H1 (cell line): ENCODE measurements at regions not wholly inside any gene's neighbourhood (a gene's known extent, or its start where the extent isn't known, plus 50 kb on each side); places are given as distances from the start of the nearest gene placed in this dataset.

ENCODE experiments used
- CTCF ChIA-PET: fragments of 300-600 bp; sonication (Branson Sonifier 250); formaldehyde crosslinking; loops from one replicate; lab custom pipeline; 2021; ENCODE audit not compliant: partially characterized antibody; lab: Charles Lee
- POLR2A ChIA-PET: fragments of 300-600 bp; sonication (Branson Sonifier 250); formaldehyde crosslinking; loops from one replicate; lab custom pipeline; 2021; ENCODE audit warnings: inconsistent platforms; ENCODE audit not compliant: partially characterized antibody; lab: Charles Lee
- DNase-seq, 2 experiments: peaks; one replicate each; pipeline versions ENCODE4 v3.0.0 to v3.0.0-alpha.2; 2010 to 2022; ENCODE audit warnings: low spot score in 2 of 2, low read depth in 1 of 2, mixed read lengths in 1 of 2
- FAIRE-seq: peaks from 2 replicates; lab custom pipeline; 2011; peaks lifted over from hg19 to GRCh38; lab: Jason Lieb, UNC
- H2AFZ ChIP-seq: 2 replicates; pipeline ENCODE4 v1.8.1; 2012; ENCODE audit warnings: low read length, inconsistent platforms
- H2AK5ac ChIP-seq: 2 replicates; pipeline ENCODE4 v1.6.1; 2013; ENCODE audit warnings: low read depth, low read length
- H2BK120ac ChIP-seq: replicated peaks from 2 replicates; pipeline ENCODE3; 2013; ENCODE audit warnings: low read depth, low read length, inconsistent platforms
- H2BK12ac ChIP-seq: 2 replicates; pipeline ENCODE4 v1.6.1; 2013; ENCODE audit warnings: low read depth, low read length
- H2BK15ac ChIP-seq: 2 replicates; pipeline ENCODE4 v1.6.1; 2013; ENCODE audit warnings: low read length
- H2BK20ac ChIP-seq: 2 replicates; pipeline ENCODE4 v1.6.1; 2013; ENCODE audit warnings: low read length
- H2BK5ac ChIP-seq: 2 replicates; pipeline ENCODE4 v1.6.1; 2013; ENCODE audit warnings: low read depth, low read length
- H3K14ac ChIP-seq: 2 replicates; pipeline ENCODE4 v1.6.1; 2013; ENCODE audit warnings: inconsistent platforms; ENCODE audit not compliant: insufficient read length
- H3K18ac ChIP-seq: 2 replicates; pipeline ENCODE4 v1.6.1; 2013; ENCODE audit warnings: low read length; ENCODE audit errors: extremely low read depth
- H3K23ac ChIP-seq: 2 replicates; pipeline ENCODE4 v1.6.1; 2013; ENCODE audit warnings: inconsistent platforms; ENCODE audit not compliant: insufficient read length
- H3K23me2 ChIP-seq: 2 replicates; pipeline ENCODE4 v1.6.1; 2013; ENCODE audit warnings: low read depth, low read length
- H3K27ac ChIP-seq: 2 replicates; pipeline ENCODE4 v1.6.1; 2011; ENCODE audit warnings: low read depth, low read length, inconsistent platforms
- H3K27me3 ChIP-seq, 4 experiments: replicated peaks in 1 of 4; 1 replicate in 1 of 4; 2 replicates in 3 of 4; pipeline versions ENCODE4 v1.6.1 to v1.8.1; 2011 to 2013; ENCODE audit warnings: low read length in 3 of 4, mild to moderate bottlenecking in 3 of 4, inconsistent platforms in 2 of 4, mixed read lengths in 2 of 4, moderate library complexity in 1 of 4; ENCODE audit not compliant: control insufficient read depth in 3 of 4, insufficient read depth in 3 of 4; ENCODE audit errors: extremely low read depth in 1 of 4
- H3K36me3 ChIP-seq, 4 experiments: 2 replicates each; pipeline versions ENCODE4 v1.6.1 to v1.8.1; 2011 to 2013; ENCODE audit warnings: mild to moderate bottlenecking in 4 of 4, low read length in 3 of 4, moderate library complexity in 2 of 4, control low read depth in 1 of 4, inconsistent platforms in 1 of 4; ENCODE audit not compliant: insufficient read depth in 4 of 4, control insufficient read depth in 2 of 4
- H3K4ac ChIP-seq: replicated peaks from 2 replicates; pipeline ENCODE3; 2013; ENCODE audit warnings: low read length, low read depth, mixed read lengths, inconsistent platforms; ENCODE audit not compliant: insufficient read length
- H3K4me1 ChIP-seq, 4 experiments: replicated peaks in 1 of 4; 1 replicate in 1 of 4; 2 replicates in 3 of 4; pipeline versions ENCODE4 v1.6.1 to v1.8.1; 2011 to 2013; ENCODE audit warnings: low read length in 3 of 4, inconsistent platforms in 2 of 4, mixed read lengths in 1 of 4; ENCODE audit not compliant: insufficient read depth in 4 of 4, control insufficient read depth in 3 of 4
- H3K4me2 ChIP-seq, 2 experiments: 2 replicates each; pipeline versions ENCODE4 v1.6.1 to v1.8.1; 2011 to 2013; ENCODE audit warnings: low read depth in 2 of 2, low read length in 2 of 2, control low read depth in 1 of 2, inconsistent platforms in 1 of 2, mild to moderate bottlenecking in 1 of 2; ENCODE audit not compliant: insufficient read depth in 1 of 2
- H3K4me3 ChIP-seq, 4 experiments: fragments of 200-600, 300-600 bp in 1 of 4; sonication (generic), shearing (Covaris generic), sonication (Bioruptor Twin) in 1 of 4; 2 replicates each; pipeline versions ENCODE4 v1.5.1 to v1.8.1; 2011 to 2016; ENCODE audit warnings: low read length in 4 of 4, low read depth in 3 of 4, control low read depth in 2 of 4, inconsistent platforms in 2 of 4, mild to moderate bottlenecking in 2 of 4, mixed read lengths in 1 of 4, moderate library complexity in 1 of 4; ENCODE audit not compliant: insufficient read depth in 2 of 4; ENCODE audit errors: extremely low read depth in 1 of 4
- H3K56ac ChIP-seq: replicated peaks from 2 replicates; pipeline ENCODE3; 2013; ENCODE audit warnings: low read depth, mild to moderate bottlenecking, mixed read lengths, low read length, inconsistent platforms; ENCODE audit not compliant: insufficient read length
- H3K79me1 ChIP-seq: 2 replicates; pipeline ENCODE4 v1.6.1; 2013; ENCODE audit warnings: low read depth, low read length, control low read depth
- H3K79me2 ChIP-seq, 2 experiments: 2 replicates each; pipeline versions ENCODE4 v1.6.1 to v1.8.1; 2012 to 2013; ENCODE audit warnings: low read length in 2 of 2, mild to moderate bottlenecking in 2 of 2, inconsistent platforms in 1 of 2; ENCODE audit not compliant: insufficient read depth in 2 of 2, control insufficient read depth in 1 of 2
- H3K9ac ChIP-seq, 4 experiments: replicated peaks in 1 of 4; 1 replicate in 1 of 4; 2 replicates in 3 of 4; pipeline versions ENCODE4 v1.6.1 to v1.8.1; 2011 to 2013; ENCODE audit warnings: low read depth in 3 of 4, low read length in 3 of 4, control low read depth in 2 of 4, mild to moderate bottlenecking in 2 of 4, moderate library complexity in 2 of 4, inconsistent platforms in 1 of 4; ENCODE audit errors: extremely low read depth in 1 of 4
- H3K9me3 ChIP-seq, 2 experiments: 2 replicates each; pipeline versions ENCODE4 v1.6.1 to v1.8.1; 2012 to 2013; ENCODE audit warnings: mild to moderate bottlenecking in 2 of 2, moderate library complexity in 2 of 2, control low read depth in 1 of 2, inconsistent platforms in 1 of 2, low read depth in 1 of 2, low read length in 1 of 2, mixed read lengths in 1 of 2; ENCODE audit not compliant: insufficient read depth in 2 of 2
- H4K20me1 ChIP-seq, 2 experiments: replicated peaks in 1 of 2; 2 replicates each; pipeline versions ENCODE3 to v1.8.1; 2011 to 2013; ENCODE audit warnings: inconsistent platforms in 2 of 2, low read length in 2 of 2, mild to moderate bottlenecking in 1 of 2; ENCODE audit not compliant: insufficient read depth in 2 of 2, control insufficient read depth in 1 of 2
- H4K5ac ChIP-seq: 2 replicates; pipeline ENCODE4 v1.6.1; 2013; ENCODE audit warnings: low read length, low read depth, mixed read lengths, inconsistent platforms; ENCODE audit not compliant: insufficient read length
- H4K8ac ChIP-seq: 2 replicates; pipeline ENCODE4 v1.8.0; 2013; ENCODE audit warnings: mild to moderate bottlenecking, moderate library complexity, low read length, inconsistent platforms; ENCODE audit not compliant: insufficient read depth; ENCODE audit errors: extremely low read depth
- H4K91ac ChIP-seq: replicated peaks from 2 replicates; pipeline ENCODE3; 2013; ENCODE audit warnings: low read length, mixed read lengths, inconsistent platforms; ENCODE audit not compliant: insufficient read length
- BACH1 ChIP-seq: IDR thresholded peaks from 2 replicates; pipeline ENCODE4 v1.6.1; 2012; ENCODE audit warnings: low read length, improper control_type of control experiment
- BRCA1 ChIP-seq: IDR thresholded peaks from 2 replicates; pipeline ENCODE4 v1.6.1; 2012; ENCODE audit warnings: low read depth, low read length, improper control_type of control experiment
- GABPA ChIP-seq: IDR thresholded peaks from 2 replicates; pipeline ENCODE4 v1.6.1; 2011; ENCODE audit warnings: mild to moderate bottlenecking, low read length, moderate library complexity, borderline replicate concordance; ENCODE audit not compliant: insufficient read depth
- GTF2F1 ChIP-seq: IDR thresholded peaks from 2 replicates; pipeline ENCODE4 v1.6.1; 2012; ENCODE audit warnings: low read depth, low read length, improper control_type of control experiment, borderline replicate concordance
- PHF8 ChIP-seq: fragments of 200-600 bp; sonication (generic); conservative IDR thresholded peaks from 2 replicates; pipeline ENCODE4 v1.7.1; 2012; ENCODE audit warnings: low read depth, mild to moderate bottlenecking, inconsistent platforms, low read length, moderate library complexity
- RFX5 ChIP-seq: IDR thresholded peaks from 2 replicates; pipeline ENCODE4 v1.6.1; 2011; ENCODE audit warnings: low read depth, low read length, improper control_type of control experiment, borderline replicate concordance
- SIX5 ChIP-seq: IDR thresholded peaks from 2 replicates; pipeline ENCODE4 v1.6.1; 2011; ENCODE audit warnings: mild to moderate bottlenecking, low read depth, low read length
- TCF12 ChIP-seq: IDR thresholded peaks from 2 replicates; pipeline ENCODE4 v1.6.1; 2011; ENCODE audit warnings: low read depth, mild to moderate bottlenecking, low read length
- TEAD4 ChIP-seq: IDR thresholded peaks from 2 replicates; pipeline ENCODE4 v1.6.1; 2012; ENCODE audit warnings: low read depth, low read length, inconsistent platforms, mixed read lengths
- ZNF274 ChIP-seq: IDR thresholded peaks from 2 replicates; pipeline ENCODE4 v1.7.0; 2012; ENCODE audit warnings: low read length, borderline replicate concordance; ENCODE audit errors: extremely low read depth
- WGBS, 2 experiments: shearing (Covaris generic) in 1 of 2; methylation state at CpG; one replicate each; pipeline versions ENCODE4 v1.1.6 to v1.1.7; 2013 to 2015; ENCODE audit warnings: low lambda C conversion rate in 2 of 2, mixed read lengths in 2 of 2, inconsistent platforms in 1 of 2, low coverage in 1 of 2, missing lambda C conversion rate in 1 of 2; ENCODE audit not compliant: insufficient replicate concordance in 2 of 2, insufficient coverage in 1 of 2, insufficient read length in 1 of 2; ENCODE audit errors: extremely low coverage in 1 of 2, missing lambda C conversion rate in 1 of 2; 5-methylcytosine and 5-hydroxymethylcytosine counted together
- TF ChIP-seq, protein P1 (sequence below): IDR thresholded peaks from 2 replicates; pipeline ENCODE4 v1.6.1; 2012; ENCODE audit warnings: inconsistent platforms
- TF ChIP-seq, protein P2 (sequence below): IDR thresholded peaks from 2 replicates; pipeline ENCODE4 v1.6.1; 2011; ENCODE audit warnings: low read depth, mild to moderate bottlenecking, low read length; ENCODE audit not compliant: insufficient read depth
- TF ChIP-seq, protein P3 (sequence below): IDR thresholded peaks from 2 replicates; pipeline ENCODE4 v1.6.1; 2012; ENCODE audit warnings: low read length, inconsistent platforms

DNA sequence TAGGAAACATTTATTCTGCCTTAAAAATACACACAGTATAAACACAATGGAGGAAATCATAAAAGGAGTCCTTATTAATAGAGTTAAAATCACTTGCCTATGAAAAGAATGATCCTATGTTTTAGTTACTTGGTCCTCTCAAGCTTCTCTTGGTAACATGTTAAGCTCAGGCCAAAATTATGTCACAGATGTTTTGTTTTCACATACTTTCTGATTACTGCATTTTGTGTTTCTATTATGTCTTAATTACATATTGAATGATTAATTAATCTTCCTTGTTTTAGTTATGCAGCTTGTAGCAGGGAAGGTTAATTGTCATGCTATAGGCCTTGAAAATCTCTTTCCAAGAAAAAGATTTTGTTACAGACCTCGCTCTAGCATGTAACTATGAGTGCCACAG lies 406.0 kb downstream of the PLA2G4A start:
- H2AK5ac ChIP-seq, result no peak overlapping the region
- no peaks in the 10 kb centered on the region for H3K9me3 ChIP-seq
- no peak overlapping the region for H4K8ac ChIP-seq
- no peak overlapping the region for H3K27ac ChIP-seq
- H2BK5ac ChIP-seq, result no peak overlapping the region
- H3K4me2 ChIP-seq, result no peak overlapping the region
- H3K4me3 ChIP-seq, result no peak overlapping the region
- no peak overlapping the region for H2AFZ ChIP-seq
- H3K14ac ChIP-seq, result no peak overlapping the region
- no peak overlapping the region for H2BK15ac ChIP-seq
- H3K9ac ChIP-seq, result no peak overlapping the region
- no peaks in the 10 kb centered on the region for H3K79me1 ChIP-seq
- POLR2A ChIA-PET, result no interaction called here
- H3K36me3 ChIP-seq, result no peaks in the 10 kb centered on the region
- DNase-seq (no peak), FAIRE-seq (no peak)
- H3K56ac ChIP-seq, result no peak overlapping the region
- CTCF ChIA-PET, result no interaction called here
- H3K23me2 ChIP-seq, result no peaks in the 10 kb centered on the region; the same call in 1 of the 2 replicates
- 88% methylated on average over 1 of the region's 1 CpG; no CpG with 5 or more reads in 1 of the 2 experiments for WGBS, 2 experiments
- no peak overlapping the region for H2BK120ac ChIP-seq
- H4K5ac ChIP-seq, result no peak overlapping the region
- no peak overlapping the region for H4K91ac ChIP-seq
- no peak overlapping the region for H3K23ac ChIP-seq
- H3K27me3 ChIP-seq, result no peaks in the 10 kb centered on the region
- no peaks in the 10 kb centered on the region for H4K20me1 ChIP-seq
- no peak overlapping the region for H2BK20ac ChIP-seq
- H2BK12ac ChIP-seq, result no peak overlapping the region
- no peaks in the 10 kb centered on the region for H3K4me1 ChIP-seq
- no peak overlapping the region for H3K4ac ChIP-seq
- H3K18ac ChIP-seq, result no peak overlapping the region
- no peaks in the 10 kb centered on the region for H3K79me2 ChIP-seq
- TF ChIP-seq, protein P1, sequence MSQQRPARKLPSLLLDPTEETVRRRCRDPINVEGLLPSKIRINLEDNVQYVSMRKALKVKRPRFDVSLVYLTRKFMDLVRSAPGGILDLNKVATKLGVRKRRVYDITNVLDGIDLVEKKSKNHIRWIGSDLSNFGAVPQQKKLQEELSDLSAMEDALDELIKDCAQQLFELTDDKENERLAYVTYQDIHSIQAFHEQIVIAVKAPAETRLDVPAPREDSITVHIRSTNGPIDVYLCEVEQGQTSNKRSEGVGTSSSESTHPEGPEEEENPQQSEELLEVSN, result no peak
- TF ChIP-seq GABPA, result no peak
- TF ChIP-seq TEAD4, result no peak
- TF ChIP-seq PHF8, result no peak
- no peak for TF ChIP-seq BRCA1
- no peak for TF ChIP-seq SIX5
- TF ChIP-seq, protein P2, sequence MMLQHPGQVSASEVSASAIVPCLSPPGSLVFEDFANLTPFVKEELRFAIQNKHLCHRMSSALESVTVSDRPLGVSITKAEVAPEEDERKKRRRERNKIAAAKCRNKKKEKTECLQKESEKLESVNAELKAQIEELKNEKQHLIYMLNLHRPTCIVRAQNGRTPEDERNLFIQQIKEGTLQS, result no peak
- no peak for TF ChIP-seq RFX5
- TF ChIP-seq, protein P3, sequence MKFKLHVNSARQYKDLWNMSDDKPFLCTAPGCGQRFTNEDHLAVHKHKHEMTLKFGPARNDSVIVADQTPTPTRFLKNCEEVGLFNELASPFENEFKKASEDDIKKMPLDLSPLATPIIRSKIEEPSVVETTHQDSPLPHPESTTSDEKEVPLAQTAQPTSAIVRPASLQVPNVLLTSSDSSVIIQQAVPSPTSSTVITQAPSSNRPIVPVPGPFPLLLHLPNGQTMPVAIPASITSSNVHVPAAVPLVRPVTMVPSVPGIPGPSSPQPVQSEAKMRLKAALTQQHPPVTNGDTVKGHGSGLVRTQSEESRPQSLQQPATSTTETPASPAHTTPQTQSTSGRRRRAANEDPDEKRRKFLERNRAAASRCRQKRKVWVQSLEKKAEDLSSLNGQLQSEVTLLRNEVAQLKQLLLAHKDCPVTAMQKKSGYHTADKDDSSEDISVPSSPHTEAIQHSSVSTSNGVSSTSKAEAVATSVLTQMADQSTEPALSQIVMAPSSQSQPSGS, result no peak
- TF ChIP-seq ZNF274, result no peak
- no peak for TF ChIP-seq GTF2F1
- no peak for TF ChIP-seq TCF12
- no peak for TF ChIP-seq BACH1
